NB4 (cell line): ENCODE measurements at regions not wholly inside any gene's neighbourhood (a gene's known extent, or its start where the extent isn't known, plus 50 kb on each side); places are given as distances from the start of the nearest gene placed in this dataset.

ENCODE experiments used
- POLR2A ChIP-seq: IDR thresholded peaks from 2 replicates; pipeline ENCODE4 v1.6.1; 2011; ENCODE audit warnings: mild to moderate bottlenecking; ENCODE audit not compliant: insufficient read length; ENCODE audit errors: extremely low read depth
- TF ChIP-seq, protein P1 (sequence below): IDR thresholded peaks from one replicate; pipeline ENCODE4 v1.5.1; 2012; ENCODE audit warnings: low read depth, low read length

DNA sequence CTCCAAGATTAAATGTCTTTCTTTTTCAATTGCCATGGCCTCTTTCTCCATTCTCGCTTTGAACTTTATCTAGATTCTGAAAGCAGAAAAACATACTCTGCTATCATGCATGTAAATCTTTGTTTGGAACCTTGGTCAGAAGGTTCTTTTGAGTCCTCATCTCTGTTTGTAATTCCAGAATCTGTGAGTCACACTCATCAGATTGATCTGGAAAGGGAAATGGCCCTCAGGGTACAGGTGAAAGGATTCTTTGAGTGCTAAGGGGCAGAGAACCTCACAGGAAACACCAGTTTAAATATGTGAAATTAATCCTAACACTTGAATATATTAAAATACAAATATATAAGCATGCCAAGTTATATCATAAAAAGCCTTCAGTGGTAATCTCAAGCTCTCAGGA lies 211.0 kb upstream of the ADGRL3 start:
- TF ChIP-seq, protein P1, sequence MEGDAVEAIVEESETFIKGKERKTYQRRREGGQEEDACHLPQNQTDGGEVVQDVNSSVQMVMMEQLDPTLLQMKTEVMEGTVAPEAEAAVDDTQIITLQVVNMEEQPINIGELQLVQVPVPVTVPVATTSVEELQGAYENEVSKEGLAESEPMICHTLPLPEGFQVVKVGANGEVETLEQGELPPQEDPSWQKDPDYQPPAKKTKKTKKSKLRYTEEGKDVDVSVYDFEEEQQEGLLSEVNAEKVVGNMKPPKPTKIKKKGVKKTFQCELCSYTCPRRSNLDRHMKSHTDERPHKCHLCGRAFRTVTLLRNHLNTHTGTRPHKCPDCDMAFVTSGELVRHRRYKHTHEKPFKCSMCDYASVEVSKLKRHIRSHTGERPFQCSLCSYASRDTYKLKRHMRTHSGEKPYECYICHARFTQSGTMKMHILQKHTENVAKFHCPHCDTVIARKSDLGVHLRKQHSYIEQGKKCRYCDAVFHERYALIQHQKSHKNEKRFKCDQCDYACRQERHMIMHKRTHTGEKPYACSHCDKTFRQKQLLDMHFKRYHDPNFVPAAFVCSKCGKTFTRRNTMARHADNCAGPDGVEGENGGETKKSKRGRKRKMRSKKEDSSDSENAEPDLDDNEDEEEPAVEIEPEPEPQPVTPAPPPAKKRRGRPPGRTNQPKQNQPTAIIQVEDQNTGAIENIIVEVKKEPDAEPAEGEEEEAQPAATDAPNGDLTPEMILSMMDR, result no peak
- no peak for TF ChIP-seq POLR2A
